HepG2 (cell line): ENCODE measurements at regions not wholly inside any gene's neighbourhood (a gene's known extent, or its start where the extent isn't known, plus 50 kb on each side); places are given as distances from the start of the nearest gene placed in this dataset.

Source experiments
- ATAC-seq: fragments of 200-7000 bp; cut with Tn5 transposase; 3 replicates; pipeline ENCODE4 v1.9.1; 2020; ENCODE audit warnings: mild to moderate bottlenecking, moderate library complexity
- BruUV-seq: library from RNA; stranded (reverse); fragments of 400-500 nt; replicated peaks from 2 replicates; lab custom pipeline; 2021; lab: Mats Ljungman, UMichigan
- CTCF ChIA-PET: fragments of 300-600 bp; formaldehyde crosslinking; extraction: SDS; loops from one replicate; lab custom pipeline; 2021; ENCODE audit warnings: low total read pairs, inconsistent platforms, low intra/inter-chr PET ratio; lab: Yijun Ruan, JAX
- POLR2A ChIA-PET: fragments of 350-600 bp; sonication (Branson Sonifier 250); formaldehyde crosslinking; loops from one replicate; lab custom pipeline; 2020; ENCODE audit warnings: antibody characterized with exemption, inconsistent platforms; lab: Yijun Ruan, JAX
- DNase-seq: peaks from one replicate; pipeline ENCODE4 v3.0.0-alpha.2; 2015; ENCODE audit warnings: low spot score
- FAIRE-seq: peaks from 3 replicates; lab custom pipeline; 2011; peaks lifted over from hg19 to GRCh38; lab: Jason Lieb, UNC
- H2AFZ ChIP-seq: one replicate; pipeline ENCODE4 v1.6.1; 2011; ENCODE audit warnings: low read length, inconsistent platforms
- H3K27ac ChIP-seq: fragments of 300-600 bp; 3 replicates; pipeline ENCODE4 v1.8.0; 2011; ENCODE audit warnings: mixed run types, mild to moderate bottlenecking, mixed read lengths, low read length, inconsistent platforms; ENCODE audit not compliant: insufficient read depth; ENCODE audit errors: extremely low read length
- H3K27me3 ChIP-seq, 2 experiments: fragments of 200-600 bp in 1 of 2; 2 replicates in 1 of 2; 3 replicates in 1 of 2; pipeline versions ENCODE4 v1.6.0 to v1.8.0; 2011; ENCODE audit warnings: low read length in 2 of 2, mild to moderate bottlenecking in 2 of 2, moderate library complexity in 2 of 2, inconsistent platforms in 1 of 2; ENCODE audit not compliant: insufficient read depth in 2 of 2, control insufficient read depth in 1 of 2
- H3K36me3 ChIP-seq, 2 experiments: fragments of 200-600 bp in 1 of 2; replicated peaks in 1 of 2; 2 replicates in 1 of 2; 3 replicates in 1 of 2; pipeline versions ENCODE4 v1.5.1 to v1.8.0; 2011; ENCODE audit warnings: low read length in 2 of 2, inconsistent platforms in 1 of 2; ENCODE audit not compliant: insufficient read depth in 2 of 2, control insufficient read depth in 1 of 2
- H3K4me1 ChIP-seq: 2 replicates; pipeline ENCODE4 v1.5.1; 2012; ENCODE audit warnings: low read length, inconsistent platforms; ENCODE audit not compliant: insufficient read depth
- H3K4me2 ChIP-seq: 2 replicates; pipeline ENCODE4 v1.6.0; 2011; ENCODE audit warnings: low read depth, low read length, inconsistent platforms
- H3K4me3 ChIP-seq, 3 experiments: fragments of 200-600 bp in 1 of 3; sonication (generic), shearing (Covaris generic) in 1 of 3; replicated peaks in 1 of 3; 2 replicates each; pipeline ENCODE4 v1.5.1; 2011 to 2016; ENCODE audit warnings: low read length in 3 of 3, inconsistent platforms in 2 of 3, low read depth in 2 of 3, mild to moderate bottlenecking in 2 of 3, control low read depth in 1 of 3, mixed read lengths in 1 of 3; ENCODE audit not compliant: insufficient read depth in 1 of 3
- H3K79me2 ChIP-seq: one replicate; pipeline ENCODE4 v1.6.1; 2011; ENCODE audit warnings: low read length, inconsistent platforms; ENCODE audit not compliant: insufficient read depth
- H3K9ac ChIP-seq: 2 replicates; pipeline ENCODE4 v1.6.0; 2011; ENCODE audit warnings: mild to moderate bottlenecking, low read depth, low read length, inconsistent platforms; ENCODE audit not compliant: insufficient read depth
- H3K9me3 ChIP-seq: 2 replicates; pipeline ENCODE4 v1.5.1; 2012; ENCODE audit warnings: mild to moderate bottlenecking, low read length
- H4K20me1 ChIP-seq: 2 replicates; pipeline ENCODE4 v1.6.0; 2011; ENCODE audit warnings: inconsistent platforms, mild to moderate bottlenecking, low read length, moderate library complexity; ENCODE audit not compliant: insufficient read depth
- ARHGAP35 ChIP-seq: sonication (generic); formaldehyde crosslinking; IDR thresholded peaks from 2 replicates; pipeline ENCODE4 v1.9.0; 2022; ENCODE audit warnings: mild to moderate bottlenecking, inconsistent platforms, moderate library complexity, missing genetic modification reagents, borderline replicate concordance
- FOXJ3 ChIP-seq: sonication (generic); formaldehyde crosslinking; IDR thresholded peaks from 2 replicates; pipeline ENCODE4 v1.4.0; 2020; ENCODE audit warnings: missing genetic modification reagents, mild to moderate bottlenecking, borderline replicate concordance
- IRF2 ChIP-seq: IDR thresholded peaks from 2 replicates; pipeline ENCODE4 v1.6.1; 2018; ENCODE audit warnings: missing genetic modification reagents, missing compliant biosample characterization
- NFYC ChIP-seq: IDR thresholded peaks from 2 replicates; pipeline ENCODE4 v1.6.1; 2016; ENCODE audit warnings: missing genetic modification reagents, missing compliant biosample characterization
- POGZ ChIP-seq: sonication (generic); formaldehyde crosslinking; IDR thresholded peaks from 2 replicates; pipeline ENCODE4 v1.4.0; 2020; ENCODE audit warnings: mild to moderate bottlenecking, missing genetic modification reagents
- POLR2AphosphoS5 ChIP-seq: IDR thresholded peaks from 2 replicates; pipeline ENCODE4 v1.6.1; 2012; ENCODE audit warnings: low read depth, low read length
- ZKSCAN5 ChIP-seq: sonication (generic); formaldehyde crosslinking; IDR thresholded peaks from 2 replicates; pipeline ENCODE4 v1.5.1; 2020; ENCODE audit warnings: mild to moderate bottlenecking, missing genetic modification reagents
- ZNF101 ChIP-seq: sonication (generic); formaldehyde crosslinking; IDR thresholded peaks from 2 replicates; pipeline ENCODE4 v1.4.0; 2020; ENCODE audit warnings: mild to moderate bottlenecking, low read depth, missing genetic modification reagents, borderline replicate concordance
- ZNF441 ChIP-seq: sonication (generic); formaldehyde crosslinking; IDR thresholded peaks from 2 replicates; pipeline ENCODE4 v1.7.0; 2021; ENCODE audit warnings: missing genetic modification reagents, borderline replicate concordance
- ZNF563 ChIP-seq: sonication (generic); formaldehyde crosslinking; IDR thresholded peaks from 2 replicates; pipeline ENCODE4 v1.8.0; 2022; ENCODE audit warnings: mild to moderate bottlenecking, moderate library complexity, missing genetic modification reagents
- ZNF839 ChIP-seq: sonication (generic); formaldehyde crosslinking; IDR thresholded peaks from 2 replicates; pipeline ENCODE4 v1.4.0; 2020; ENCODE audit warnings: missing genetic modification reagents, mild to moderate bottlenecking, borderline replicate concordance
- ZNF879 ChIP-seq: sonication (generic); formaldehyde crosslinking; IDR thresholded peaks from 2 replicates; pipeline ENCODE4 v1.8.1; 2023; ENCODE audit warnings: missing genetic modification reagents
- ZSCAN31 ChIP-seq: sonication (generic); formaldehyde crosslinking; IDR thresholded peaks from 2 replicates; pipeline ENCODE4 v1.5.0; 2020; ENCODE audit warnings: low read depth, mild to moderate bottlenecking, missing genetic modification reagents
- WGBS: methylation state at CpG from one replicate; pipeline ENCODE4 v1.1.6; 2017; ENCODE audit warnings: low lambda C conversion rate; 5-methylcytosine and 5-hydroxymethylcytosine counted together
- in situ Hi-C: cut with HindIII; loops from 2 replicates; pipeline ENCODE4 v1.10.0; 2017; ENCODE audit warnings: low pct_unique_long_range_greater_than_20kb; ENCODE audit not compliant: extremely low pct_ligation_motif_present
- intact Hi-C: fragments of 100-400 bp; cut with micrococcal nuclease; formaldehyde crosslinking; loops from one replicate; pipeline ENCODE4 v1.10.0; 2022; ENCODE audit not compliant: unreplicated experiment
- TF ChIP-seq, protein P1 (sequence below): IDR thresholded peaks from 2 replicates; pipeline ENCODE4 v1.6.1; 2012; ENCODE audit warnings: inconsistent platforms
- TF ChIP-seq, protein P2 (sequence below): sonication (generic); formaldehyde crosslinking; IDR thresholded peaks from 2 replicates; pipeline ENCODE4 v1.4.0; 2020; ENCODE audit warnings: low read depth, mild to moderate bottlenecking, missing genetic modification reagents
- TF ChIP-seq, protein P3 (sequence below): sonication (generic); formaldehyde crosslinking; IDR thresholded peaks from 2 replicates; pipeline ENCODE4 v1.5.0; 2020; ENCODE audit warnings: mild to moderate bottlenecking, missing genetic modification reagents, borderline replicate concordance
- TF ChIP-seq, protein P4 (sequence below): sonication (generic); formaldehyde crosslinking; IDR thresholded peaks from 2 replicates; pipeline ENCODE4 v1.4.0; 2020; ENCODE audit warnings: missing genetic modification reagents, borderline replicate concordance

DNA sequence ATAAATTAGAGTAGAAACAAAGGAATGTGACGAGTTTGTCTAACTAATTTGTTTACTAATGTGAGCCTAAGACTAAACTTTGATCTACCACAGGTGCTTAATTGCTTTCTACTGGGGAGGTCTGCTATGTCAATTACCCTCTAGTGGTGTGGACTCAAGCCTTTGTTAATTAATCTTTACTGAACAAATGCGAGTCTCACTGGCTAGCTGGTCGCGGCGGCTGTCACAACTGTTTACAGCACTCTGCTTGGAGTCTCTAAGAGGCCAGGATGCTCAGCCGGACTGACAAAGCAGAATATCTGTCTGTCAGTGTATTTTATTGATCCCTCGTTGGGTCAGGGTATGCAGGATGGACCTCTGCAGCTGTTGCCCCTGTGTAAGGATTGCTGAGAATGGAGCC, 124.1 kb upstream of the KDM5D start:
- H2AFZ ChIP-seq = no peak overlapping the region
- no peaks in the 10 kb centered on the region for H3K79me2 ChIP-seq
- ATAC-seq (no peak), FAIRE-seq (no peak), DNase-seq (no peak)
- no TSS peak for BruUV-seq
- H3K4me2 ChIP-seq = no peak overlapping the region
- no peaks in the 10 kb centered on the region for H3K36me3 ChIP-seq
- intact Hi-C loops = no loop called here
- H4K20me1 ChIP-seq = no peaks in the 10 kb centered on the region
- no peak overlapping the region for H3K9ac ChIP-seq
- H3K9me3 ChIP-seq = no peaks in the 10 kb centered on the region
- in situ Hi-C loops = no loop called here
- POLR2A ChIA-PET = no interaction called here
- CTCF ChIA-PET = no interaction called here
- no peak overlapping the region for H3K27ac ChIP-seq
- 18% methylated on average over 1 of the region's 7 CpGs for WGBS
- no peaks in the 10 kb centered on the region for H3K4me1 ChIP-seq
- H3K27me3 ChIP-seq = no peaks in the 10 kb centered on the region
- TF ChIP-seq, protein P1, sequence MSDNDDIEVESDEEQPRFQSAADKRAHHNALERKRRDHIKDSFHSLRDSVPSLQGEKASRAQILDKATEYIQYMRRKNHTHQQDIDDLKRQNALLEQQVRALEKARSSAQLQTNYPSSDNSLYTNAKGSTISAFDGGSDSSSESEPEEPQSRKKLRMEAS = no peak
- TF ChIP-seq ZNF839 (CRISPR knock-in tag) (no peak), ARHGAP35 (CRISPR knock-in tag) (no peak), ZNF879 (CRISPR knock-in tag) (no peak), ZNF441 (CRISPR knock-in tag) (no peak), ZKSCAN5 (no peak), ZNF101 (CRISPR knock-in tag) (no peak), POGZ (CRISPR knock-in tag) (no peak), ZNF563 (CRISPR knock-in tag) (no peak), FOXJ3 (CRISPR knock-in tag) (no peak), POLR2AphosphoS5 (no peak), NFYC (CRISPR knock-in tag) (no peak), ZSCAN31 (CRISPR knock-in tag) (no peak), IRF2 (CRISPR knock-in tag) (no peak)
- TF ChIP-seq, protein P2, sequence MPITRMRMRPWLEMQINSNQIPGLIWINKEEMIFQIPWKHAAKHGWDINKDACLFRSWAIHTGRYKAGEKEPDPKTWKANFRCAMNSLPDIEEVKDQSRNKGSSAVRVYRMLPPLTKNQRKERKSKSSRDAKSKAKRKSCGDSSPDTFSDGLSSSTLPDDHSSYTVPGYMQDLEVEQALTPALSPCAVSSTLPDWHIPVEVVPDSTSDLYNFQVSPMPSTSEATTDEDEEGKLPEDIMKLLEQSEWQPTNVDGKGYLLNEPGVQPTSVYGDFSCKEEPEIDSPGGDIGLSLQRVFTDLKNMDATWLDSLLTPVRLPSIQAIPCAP = no peak
- TF ChIP-seq, protein P3, sequence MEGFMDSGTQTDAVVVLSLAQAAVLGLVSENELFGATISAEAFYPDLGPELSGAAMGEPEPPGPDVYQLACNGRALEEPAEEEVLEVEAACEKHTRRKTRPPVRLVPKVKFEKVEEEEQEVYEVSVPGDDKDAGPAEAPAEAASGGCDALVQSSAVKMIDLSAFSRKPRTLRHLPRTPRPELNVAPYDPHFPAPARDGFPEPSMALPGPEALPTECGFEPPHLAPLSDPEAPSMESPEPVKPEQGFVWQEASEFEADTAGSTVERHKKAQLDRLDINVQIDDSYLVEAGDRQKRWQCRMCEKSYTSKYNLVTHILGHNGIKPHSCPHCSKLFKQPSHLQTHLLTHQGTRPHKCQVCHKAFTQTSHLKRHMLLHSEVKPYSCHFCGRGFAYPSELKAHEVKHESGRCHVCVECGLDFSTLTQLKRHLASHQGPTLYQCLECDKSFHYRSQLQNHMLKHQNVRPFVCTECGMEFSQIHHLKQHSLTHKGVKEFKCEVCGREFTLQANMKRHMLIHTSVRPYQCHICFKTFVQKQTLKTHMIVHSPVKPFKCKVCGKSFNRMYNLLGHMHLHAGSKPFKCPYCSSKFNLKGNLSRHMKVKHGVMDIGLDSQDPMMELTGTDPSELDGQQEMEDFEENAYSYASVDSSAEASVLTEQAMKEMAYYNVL (CRISPR knock-in tag) = no peak
- TF ChIP-seq, protein P4, sequence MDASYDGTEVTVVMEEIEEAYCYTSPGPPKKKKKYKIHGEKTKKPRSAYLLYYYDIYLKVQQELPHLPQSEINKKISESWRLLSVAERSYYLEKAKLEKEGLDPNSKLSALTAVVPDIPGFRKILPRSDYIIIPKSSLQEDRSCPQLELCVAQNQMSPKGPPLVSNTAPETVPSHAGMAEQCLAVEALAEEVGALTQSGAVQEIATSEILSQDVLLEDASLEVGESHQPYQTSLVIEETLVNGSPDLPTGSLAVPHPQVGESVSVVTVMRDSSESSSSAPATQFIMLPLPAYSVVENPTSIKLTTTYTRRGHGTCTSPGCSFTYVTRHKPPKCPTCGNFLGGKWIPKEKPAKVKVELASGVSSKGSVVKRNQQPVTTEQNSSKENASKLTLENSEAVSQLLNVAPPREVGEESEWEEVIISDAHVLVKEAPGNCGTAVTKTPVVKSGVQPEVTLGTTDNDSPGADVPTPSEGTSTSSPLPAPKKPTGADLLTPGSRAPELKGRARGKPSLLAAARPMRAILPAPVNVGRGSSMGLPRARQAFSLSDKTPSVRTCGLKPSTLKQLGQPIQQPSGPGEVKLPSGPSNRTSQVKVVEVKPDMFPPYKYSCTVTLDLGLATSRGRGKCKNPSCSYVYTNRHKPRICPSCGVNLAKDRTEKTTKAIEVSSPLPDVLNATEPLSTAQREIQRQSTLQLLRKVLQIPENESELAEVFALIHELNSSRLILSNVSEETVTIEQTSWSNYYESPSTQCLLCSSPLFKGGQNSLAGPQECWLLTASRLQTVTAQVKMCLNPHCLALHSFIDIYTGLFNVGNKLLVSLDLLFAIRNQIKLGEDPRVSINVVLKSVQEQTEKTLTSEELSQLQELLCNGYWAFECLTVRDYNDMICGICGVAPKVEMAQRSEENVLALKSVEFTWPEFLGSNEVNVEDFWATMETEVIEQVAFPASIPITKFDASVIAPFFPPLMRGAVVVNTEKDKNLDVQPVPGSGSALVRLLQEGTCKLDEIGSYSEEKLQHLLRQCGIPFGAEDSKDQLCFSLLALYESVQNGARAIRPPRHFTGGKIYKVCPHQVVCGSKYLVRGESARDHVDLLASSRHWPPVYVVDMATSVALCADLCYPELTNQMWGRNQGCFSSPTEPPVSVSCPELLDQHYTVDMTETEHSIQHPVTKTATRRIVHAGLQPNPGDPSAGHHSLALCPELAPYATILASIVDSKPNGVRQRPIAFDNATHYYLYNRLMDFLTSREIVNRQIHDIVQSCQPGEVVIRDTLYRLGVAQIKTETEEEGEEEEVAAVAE (CRISPR knock-in tag) = no peak
- H3K4me3 ChIP-seq = no peak overlapping the region
